OCI-LY1 (cell line): ENCODE measurements at regions not wholly inside any gene's neighbourhood (a gene's known extent, or its start where the extent isn't known, plus 50 kb on each side); places are given as distances from the start of the nearest gene placed in this dataset.

Experiments used
- H2AFZ ChIP-seq: fragments of 200-600 bp; sonication (generic), shearing (Covaris generic); 2 replicates; pipeline ENCODE4 v1.6.0; 2014; ENCODE audit warnings: antibody characterized with exemption, mild to moderate bottlenecking, low read length
- H3F3A ChIP-seq: fragments of 200-600 bp; sonication (generic), shearing (Covaris generic); 2 replicates; pipeline ENCODE4 v1.6.0; 2014; ENCODE audit warnings: mild to moderate bottlenecking, antibody characterized with exemption, low read length, moderate library complexity; ENCODE audit not compliant: insufficient read depth
- H3K27ac ChIP-seq: fragments of 200-600 bp; sonication (generic); 2 replicates; pipeline ENCODE4 v1.5.1; 2014; ENCODE audit warnings: low read length, mixed run types, mild to moderate bottlenecking, low read depth; ENCODE audit not compliant: poor library complexity, severe bottlenecking
- H3K27me3 ChIP-seq: fragments of 200-600 bp; sonication (generic); 2 replicates; pipeline ENCODE4 v1.6.0; 2014; ENCODE audit warnings: antibody characterized with exemption, mild to moderate bottlenecking, low read length, moderate library complexity; ENCODE audit not compliant: insufficient read depth
- H3K36me3 ChIP-seq: fragments of 200-600 bp; sonication (generic); 2 replicates; pipeline ENCODE4 v1.6.1; 2014; ENCODE audit warnings: mild to moderate bottlenecking, antibody characterized with exemption, low read length, moderate library complexity, mixed read lengths; ENCODE audit not compliant: insufficient read depth
- H3K4me1 ChIP-seq: fragments of 200-600 bp; sonication (generic); 2 replicates; pipeline ENCODE4 v1.5.1; 2014; ENCODE audit warnings: mild to moderate bottlenecking, low read length, moderate library complexity; ENCODE audit not compliant: insufficient read depth, severe bottlenecking
- H3K4me2 ChIP-seq: fragments of 200-600 bp; sonication (generic), shearing (Covaris generic); 2 replicates; pipeline ENCODE4 v1.6.1; 2014; ENCODE audit warnings: low read length
- H3K4me3 ChIP-seq: fragments of 200-600 bp; sonication (generic); 2 replicates; pipeline ENCODE4 v1.5.1; 2014; ENCODE audit warnings: low read length, low read depth, mild to moderate bottlenecking, mixed read lengths; ENCODE audit not compliant: poor library complexity, severe bottlenecking
- H3K79me2 ChIP-seq: fragments of 200-600 bp; shearing (Covaris generic); 2 replicates; pipeline ENCODE4 v1.6.1; 2016; ENCODE audit warnings: mixed run types, low read length, mixed read lengths; ENCODE audit not compliant: insufficient read depth
- H3K9ac ChIP-seq: fragments of 200-600 bp; sonication (generic), shearing (Covaris generic); 2 replicates; pipeline ENCODE4 v1.6.1; 2014; ENCODE audit warnings: mild to moderate bottlenecking, low read length, mixed read lengths
- H3K9me2 ChIP-seq: fragments of 200-600 bp; sonication (generic), shearing (Covaris generic); 2 replicates; pipeline ENCODE4 v1.6.1; 2014; ENCODE audit warnings: low read depth, mild to moderate bottlenecking, low read length, mixed read lengths
- H3K9me3 ChIP-seq: fragments of 200-600 bp; shearing (Covaris generic); 2 replicates; pipeline ENCODE4 v1.6.1; 2014; ENCODE audit warnings: low read length, mixed read lengths
- H4K20me1 ChIP-seq: fragments of 200-600 bp; sonication (generic), shearing (Covaris generic); 2 replicates; pipeline ENCODE4 v1.6.0; 2016; ENCODE audit warnings: mild to moderate bottlenecking, low read length; ENCODE audit not compliant: insufficient read depth
- CTCF ChIP-seq: fragments of 200-600 bp; sonication (generic), shearing (Covaris generic); IDR thresholded peaks from 2 replicates; pipeline ENCODE4 v1.5.1; 2017; ENCODE audit warnings: mild to moderate bottlenecking, antibody characterized with exemption, low read length, moderate library complexity, mixed read lengths
- EZH2 ChIP-seq: fragments of 200-600 bp; sonication (generic), shearing (Covaris generic); IDR thresholded peaks from 2 replicates; pipeline ENCODE4 v1.8.0; 2017; ENCODE audit warnings: borderline replicate concordance, mixed run types, mild to moderate bottlenecking, antibody characterized with exemption, low read length, moderate library complexity, mixed read lengths

- Histone ChIP-seq H3K27ac (no peak overlapping the region), H3K36me3 (no peaks in the 10 kb centered on the region)
Observed at GRCh38 chr3:177529716-177530335, 332.5 kb upstream of the TBL1XR1 start.

GRCh38 chr3:177530908-177531307 lies 333.6 kb upstream of the TBL1XR1 start:
- Histone ChIP-seq H3K27me3 (no peaks in the 10 kb centered on the region), H3K4me3 (no peak overlapping the region), H3K27ac (no peak overlapping the region), H4K20me1 (no peaks in the 10 kb centered on the region), H3K9ac (no peak overlapping the region), H3K9me2 (no peaks in the 10 kb centered on the region), H3K36me3 (no peaks in the 10 kb centered on the region), H3K4me2 (no peak overlapping the region), H2AFZ (no peak overlapping the region), H3K4me1 (no peaks in the 10 kb centered on the region), H3K9me3 (no peaks in the 10 kb centered on the region), H3K79me2 (no peaks in the 10 kb centered on the region), H3F3A (no peaks in the 10 kb centered on the region)
- TF ChIP-seq CTCF (no peak), EZH2 (no peak)

More at GRCh38 chr3:177529716-177530335, 332.5 kb upstream of the TBL1XR1 start:
- H3K4me1 ChIP-seq = no peaks in the 10 kb centered on the region
- H3K4me2 ChIP-seq = no peak overlapping the region
- no peaks in the 10 kb centered on the region for H3K9me2 ChIP-seq
- no peaks in the 10 kb centered on the region for H3K9me3 ChIP-seq
- TF ChIP-seq EZH2 (no peak), CTCF (no peak)
- H4K20me1 ChIP-seq = no peaks in the 10 kb centered on the region
- H3K4me3 ChIP-seq = no peak overlapping the region
- no peak overlapping the region for H3K9ac ChIP-seq
- no peaks in the 10 kb centered on the region for H3K79me2 ChIP-seq
- H3K27me3 ChIP-seq = no peaks in the 10 kb centered on the region
- H3F3A ChIP-seq = no peaks in the 10 kb centered on the region
- H2AFZ ChIP-seq = no peak overlapping the region

- Histone ChIP-seq H3K79me2 (no peaks in the 10 kb centered on the region), H3K27ac (no peak overlapping the region), H3K9ac (no peak overlapping the region), H3K36me3 (no peaks in the 10 kb centered on the region), H3K9me2 (no peaks in the 10 kb centered on the region), H3K27me3 (no peaks in the 10 kb centered on the region), H4K20me1 (no peaks in the 10 kb centered on the region), H3K4me3 (no peak overlapping the region), H2AFZ (no peak overlapping the region), H3K4me1 (peaks cover 17% of the 10 kb centered on the region), H3K9me3 (no peaks in the 10 kb centered on the region), H3F3A (no peaks in the 10 kb centered on the region), H3K4me2 (no peak overlapping the region)
- TF ChIP-seq CTCF = no peak
- no peak for TF ChIP-seq EZH2
Observed at GRCh38 chr3:177536873-177537272, 339.6 kb upstream of the TBL1XR1 start.
